GM18508 (cell line): ENCODE measurements at regions not wholly inside any gene's neighbourhood (a gene's known extent, or its start where the extent isn't known, plus 50 kb on each side); places are given as distances from the start of the nearest gene placed in this dataset.
"Not testable (repeated sequence)": the region's sequence is repeated elsewhere in the genome, so short reads cannot be mapped to it uniquely, and the experiment has no call there.

ENCODE experiments used
- ATAC-seq: cut with Tn5 transposase; IDR thresholded peaks from one replicate; pipeline ENCODE4 v1.9.1; 2021; ENCODE audit warnings: moderate number of reproducible peaks; ENCODE audit not compliant: insufficient read depth, unreplicated experiment

DNA sequence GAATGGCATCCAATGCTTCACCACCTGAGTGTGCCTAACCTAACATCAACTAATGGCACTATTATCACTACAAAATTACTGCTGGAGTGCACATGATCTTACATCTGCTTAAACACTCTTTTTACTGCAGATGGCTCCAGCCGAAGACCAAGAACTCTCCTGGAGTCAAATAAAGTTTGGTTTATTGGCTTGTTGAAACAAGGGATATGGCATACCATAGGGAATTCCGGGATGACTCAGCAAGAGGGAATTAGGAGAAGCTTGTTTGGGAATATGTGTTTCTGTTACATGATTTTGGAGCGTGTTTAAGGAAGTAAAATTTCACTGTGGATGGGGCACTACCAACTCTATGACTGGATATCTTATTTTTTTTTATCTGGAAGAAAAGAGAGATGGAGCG is 872.6 kb downstream of the DTWD2 start:
- ATAC-seq: no peak

DNA sequence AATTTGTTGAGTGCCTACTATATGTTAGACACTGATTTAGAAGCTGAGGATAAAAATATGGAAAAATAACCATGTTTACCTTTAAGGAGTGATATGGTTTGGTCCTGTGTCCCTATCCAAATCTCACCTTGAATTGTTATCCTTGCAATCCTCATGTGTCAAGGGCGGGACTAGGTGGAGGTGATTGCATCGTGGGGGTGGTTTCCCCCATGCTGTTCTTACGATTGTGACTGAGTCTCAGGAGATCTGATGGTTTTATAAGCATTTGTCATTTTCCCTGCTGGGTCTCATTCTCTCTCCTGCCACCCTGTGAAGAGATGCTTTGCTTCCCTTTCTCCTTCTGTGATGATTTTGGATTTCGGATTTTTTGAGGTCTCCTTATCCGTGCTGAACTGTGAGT is 876.4 kb downstream of the DTWD2 start:
- no peak for ATAC-seq

DNA sequence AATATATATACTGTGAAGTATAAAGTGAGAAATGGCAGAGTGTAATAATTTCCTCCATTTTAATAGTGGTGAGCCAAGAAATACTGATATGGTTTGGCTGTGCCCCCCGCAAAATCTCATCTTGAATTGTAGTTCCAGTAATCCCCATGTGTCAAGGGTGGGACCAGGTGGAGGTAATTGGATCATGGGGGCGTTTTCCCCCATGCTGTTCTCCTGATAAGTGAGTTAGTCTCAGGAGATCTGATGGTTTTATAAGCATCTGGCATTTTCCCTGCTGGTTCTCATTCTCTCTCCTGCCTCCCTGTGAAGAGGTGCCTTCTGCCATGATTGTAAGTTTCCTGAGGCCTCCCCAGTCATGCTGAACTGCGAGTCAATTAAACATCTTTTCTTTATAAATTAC is 881.1 kb downstream of the DTWD2 start:
- not testable (repeated sequence) for ATAC-seq

DNA sequence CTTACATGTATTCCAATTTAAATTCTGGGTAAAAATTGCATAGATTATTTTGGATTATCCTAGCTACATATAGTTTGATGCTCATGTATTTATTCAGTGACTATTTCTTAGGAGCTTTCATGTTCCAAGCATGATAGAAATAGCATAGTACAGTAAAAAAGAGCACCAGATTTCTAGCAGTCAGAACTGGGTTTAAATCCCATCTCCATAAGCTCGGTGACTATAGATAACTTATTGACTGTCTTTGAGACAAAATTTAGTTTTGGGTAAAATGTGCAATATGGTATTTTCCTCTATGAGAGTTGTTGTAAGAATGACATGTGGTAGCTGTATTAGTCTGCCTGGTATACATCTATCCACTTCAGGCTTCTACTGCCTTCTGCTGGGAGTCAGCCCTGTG is 889.6 kb downstream of the DTWD2 start:
- ATAC-seq: no peak

DNA sequence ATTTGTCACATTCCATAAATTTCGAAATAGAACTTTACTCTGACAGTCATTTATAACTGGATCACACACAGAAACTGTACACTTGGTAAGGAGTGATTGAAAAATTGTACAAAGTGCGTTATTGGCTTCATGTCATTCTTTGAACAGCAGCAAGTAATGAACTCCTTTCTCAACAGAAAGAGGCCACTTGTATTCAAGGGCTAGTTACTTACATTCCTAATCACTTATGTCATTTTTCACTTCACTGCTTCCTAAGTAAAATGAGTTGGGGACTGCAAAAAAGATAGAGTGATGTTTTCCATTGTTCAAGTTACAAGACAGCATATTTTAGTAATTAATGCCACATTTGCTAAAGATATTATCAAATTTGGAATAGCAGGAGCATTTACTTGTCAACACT is 893.2 kb downstream of the DTWD2 start:
- no peak for ATAC-seq

DNA sequence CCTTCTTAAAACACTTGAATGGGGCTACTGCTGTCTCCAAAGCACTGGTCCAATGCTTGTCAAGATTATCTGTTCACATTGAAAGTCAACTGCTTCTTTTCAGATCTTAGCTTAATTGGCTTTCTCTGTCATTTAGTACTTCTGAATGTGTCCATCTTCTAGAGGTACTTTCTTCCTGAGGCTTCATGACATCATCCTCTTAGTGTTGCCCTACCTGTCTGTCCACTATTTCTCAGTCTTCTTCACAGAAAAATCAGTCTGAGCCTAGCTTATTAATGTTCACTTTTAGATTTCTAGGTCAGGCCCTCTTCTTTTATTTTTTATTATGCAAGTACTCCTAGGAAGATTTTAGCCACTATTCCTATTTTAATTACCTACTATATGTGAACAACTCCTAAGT is 899.9 kb downstream of the DTWD2 start:
- ATAC-seq: no peak

DNA sequence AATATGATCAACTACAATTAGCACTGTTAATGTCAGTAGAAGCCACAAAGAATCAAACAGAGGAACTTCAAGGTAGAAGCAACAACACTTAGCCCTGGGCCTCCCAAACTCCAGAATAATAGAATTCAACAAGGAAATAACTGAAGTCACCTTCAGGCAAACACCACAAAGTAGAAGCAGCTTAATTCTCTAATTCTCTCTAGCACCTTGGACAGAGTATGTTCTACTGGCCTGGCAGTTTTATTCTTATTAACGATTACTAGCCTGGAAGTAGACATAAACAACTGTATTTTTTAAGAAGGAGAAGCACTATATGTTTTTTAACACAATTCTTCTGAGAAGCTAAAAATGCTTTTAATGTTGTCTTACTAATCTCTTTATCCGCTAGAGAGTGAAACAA is 911.9 kb downstream of the DTWD2 start:
- ATAC-seq: no peak

DNA sequence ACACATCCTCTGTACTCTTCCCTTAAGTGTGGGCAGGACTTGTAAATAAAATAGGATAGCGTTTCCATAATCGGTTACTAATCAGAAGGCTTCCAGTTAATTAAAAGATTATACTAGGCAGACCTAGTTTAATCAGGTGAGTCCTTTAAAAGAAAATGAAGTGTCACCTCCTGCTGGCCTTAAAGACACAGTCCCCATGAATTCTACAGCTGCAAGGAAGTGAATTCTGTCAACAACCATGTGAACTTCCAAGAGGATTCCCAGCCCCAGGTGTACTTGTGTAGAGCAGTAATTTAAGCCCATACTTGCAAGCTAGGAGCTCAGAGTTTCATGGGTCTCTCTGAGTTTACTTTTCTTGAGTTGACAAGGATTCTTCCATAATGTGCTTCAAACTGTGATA is 918.3 kb downstream of the DTWD2 start:
- no peak for ATAC-seq

DNA sequence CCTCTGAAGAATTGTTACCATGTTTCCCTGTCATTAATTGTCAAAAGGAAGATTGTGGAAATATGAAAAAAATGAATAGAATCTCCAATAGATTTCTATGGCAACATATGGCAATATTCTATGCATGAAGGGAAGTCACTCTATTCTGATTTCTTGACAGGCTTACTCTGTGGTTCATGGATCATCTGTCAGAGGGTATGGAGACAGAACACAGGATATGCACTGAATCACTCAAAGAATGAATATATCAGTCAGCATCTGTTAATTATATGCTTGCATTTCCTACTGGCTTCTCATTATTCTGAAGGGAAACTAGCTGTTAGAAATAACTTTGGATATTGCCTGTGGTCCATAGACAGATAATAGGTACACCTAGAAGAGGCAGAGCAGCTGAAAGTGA is 918.9 kb downstream of the DTWD2 start:
- ATAC-seq: no peak

DNA sequence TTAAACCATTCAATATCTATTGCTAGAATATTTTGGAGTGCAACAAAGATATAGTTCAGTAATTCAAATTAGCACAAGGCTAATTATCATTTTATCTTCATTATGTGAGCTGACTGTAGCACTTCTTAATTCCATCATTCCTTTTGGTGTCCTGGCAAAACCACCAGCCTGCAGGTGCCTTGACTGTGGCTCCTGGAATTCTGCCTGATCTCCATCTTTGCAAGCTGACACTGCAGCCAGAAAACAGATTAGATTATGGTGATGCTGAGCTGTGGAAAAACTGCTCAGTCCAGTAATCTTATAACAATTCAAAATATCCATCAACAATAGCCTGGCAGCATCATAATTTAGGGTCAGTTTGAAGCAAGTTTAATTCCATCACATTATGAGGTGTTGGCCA is 919.5 kb downstream of the DTWD2 start:
- no peak for ATAC-seq

DNA sequence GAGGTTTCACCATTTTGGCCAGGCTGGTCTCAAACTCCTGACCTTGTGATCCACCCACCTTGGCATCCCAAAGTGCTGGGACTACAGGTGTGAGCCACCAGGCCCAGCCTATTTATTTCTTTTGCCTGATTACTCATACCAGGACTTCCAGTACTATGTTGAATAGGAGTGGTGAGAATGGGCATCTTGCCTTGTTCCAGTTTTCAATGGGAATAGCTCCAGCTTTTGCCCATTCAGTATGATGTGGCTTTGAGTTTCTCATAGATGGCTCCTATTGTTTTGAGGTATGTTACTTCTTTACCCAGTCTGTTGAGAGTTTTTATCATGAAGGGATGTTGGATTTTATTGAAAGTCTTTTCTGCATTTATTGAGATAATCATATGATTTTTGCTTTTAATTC is 924.5 kb downstream of the DTWD2 start:
- not testable (repeated sequence) for ATAC-seq

DNA sequence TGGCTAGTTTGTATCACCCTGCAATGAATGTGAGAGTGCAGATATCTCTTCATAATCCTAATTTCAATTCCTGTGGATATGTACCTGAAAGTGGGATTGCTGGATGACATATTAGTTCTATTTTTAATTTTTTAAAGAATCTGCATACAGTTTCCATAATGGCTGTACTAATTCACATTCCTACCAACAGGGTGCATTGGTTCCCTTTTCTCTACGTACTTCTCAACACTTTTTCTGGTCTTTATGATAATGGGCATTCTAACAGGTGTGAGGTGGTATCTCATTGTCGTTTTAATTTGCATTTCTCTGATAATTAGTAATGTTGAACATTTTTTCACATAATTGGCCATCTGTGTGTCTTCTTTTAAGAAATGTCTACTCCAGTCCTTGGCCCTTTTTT is 927.5 kb downstream of the DTWD2 start:
- ATAC-seq: no peak

DNA sequence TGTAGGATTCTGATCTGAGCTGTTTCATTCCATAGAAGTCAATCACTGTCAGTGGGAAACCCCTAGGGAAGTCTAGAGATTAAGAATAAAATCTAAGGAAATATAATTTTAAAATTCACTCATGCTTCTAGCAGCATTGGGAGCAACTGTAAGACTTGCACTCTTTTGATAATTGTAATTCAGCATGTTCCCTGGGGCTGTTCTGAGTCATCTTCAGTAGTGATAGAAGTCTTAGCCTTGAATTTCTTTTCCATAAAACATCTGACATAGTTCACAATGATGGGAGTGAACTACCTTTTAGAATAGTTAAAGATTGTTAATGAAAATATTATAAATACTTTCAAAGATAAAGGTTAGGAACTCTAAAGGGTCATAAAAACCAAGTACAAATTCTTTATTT is 935.8 kb downstream of the DTWD2 start:
- no peak for ATAC-seq

DNA sequence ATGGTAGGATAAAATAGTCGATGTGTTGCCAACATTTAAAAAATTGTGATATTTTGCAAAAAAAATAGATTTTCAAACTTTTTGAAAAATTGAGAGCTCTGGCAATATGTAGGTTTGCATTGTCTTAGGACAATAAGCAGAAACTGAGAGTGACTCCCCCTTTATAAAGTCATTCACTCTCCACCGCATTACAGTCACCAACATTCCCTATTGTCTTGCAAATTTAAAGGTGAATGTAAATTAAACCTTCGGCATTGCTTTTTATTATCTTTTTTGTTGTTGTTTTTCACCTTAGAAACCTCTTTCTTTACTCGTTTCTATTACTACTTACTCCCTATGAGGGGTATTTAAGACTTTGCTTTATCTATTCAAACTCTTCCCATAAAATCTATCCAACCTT is 944.2 kb downstream of the DTWD2 start:
- ATAC-seq: no peak

DNA sequence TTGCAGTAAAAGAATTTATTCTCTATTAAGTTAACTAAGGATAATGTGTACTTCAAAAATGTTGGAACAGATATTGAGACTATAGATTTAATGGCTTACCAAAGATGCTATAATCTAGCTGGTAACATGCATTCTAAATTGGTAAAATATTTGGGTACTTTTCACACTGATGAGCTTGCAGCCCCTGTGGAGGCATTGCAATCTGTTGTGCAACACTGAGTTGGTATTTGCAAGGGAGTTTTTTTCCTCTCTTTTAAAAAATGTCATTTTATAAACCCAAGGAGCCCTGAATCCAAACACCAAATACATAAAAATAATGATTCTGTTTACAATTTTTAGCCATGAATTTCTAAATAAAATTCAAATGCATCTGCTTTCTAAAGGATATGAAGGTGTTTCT is 944.8 kb downstream of the DTWD2 start:
- ATAC-seq: no peak

DNA sequence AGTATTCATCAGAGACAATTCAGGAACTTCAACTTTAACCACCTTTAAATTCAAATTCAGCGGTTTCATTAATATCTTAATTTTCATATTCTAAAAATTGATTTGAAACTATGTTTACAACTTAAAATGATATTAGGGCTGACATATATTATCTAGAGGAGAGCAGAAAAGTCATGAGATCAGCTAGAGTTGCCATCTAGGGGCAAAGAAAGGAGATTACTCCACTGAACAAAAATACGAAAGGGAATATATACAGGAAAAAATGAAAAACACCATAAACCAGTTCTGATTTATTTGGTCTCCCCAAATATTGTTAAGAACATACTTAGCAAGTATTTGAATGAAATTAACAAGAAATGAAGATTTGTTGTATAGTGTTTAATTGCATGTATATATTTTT is 946.3 kb downstream of the DTWD2 start:
- no peak for ATAC-seq

DNA sequence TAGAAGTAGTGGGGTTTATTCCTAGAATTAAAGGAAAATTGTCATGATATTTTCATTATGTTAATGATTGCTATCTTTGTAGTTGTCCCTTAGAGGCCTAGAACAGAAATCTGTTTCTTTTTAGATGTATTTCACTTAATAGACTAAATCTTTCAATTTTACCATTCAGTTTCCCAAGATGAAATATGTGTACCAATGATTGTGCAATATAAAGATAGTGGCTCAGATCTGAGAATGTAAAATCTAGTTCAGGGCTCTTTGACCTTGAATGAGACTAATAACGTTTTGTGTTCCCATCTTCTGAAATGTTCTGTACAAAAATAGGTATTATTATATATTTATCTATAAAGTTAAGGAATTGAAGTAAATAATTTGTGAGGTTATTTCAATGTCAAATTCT is 947.9 kb downstream of the DTWD2 start:
- no peak for ATAC-seq

DNA sequence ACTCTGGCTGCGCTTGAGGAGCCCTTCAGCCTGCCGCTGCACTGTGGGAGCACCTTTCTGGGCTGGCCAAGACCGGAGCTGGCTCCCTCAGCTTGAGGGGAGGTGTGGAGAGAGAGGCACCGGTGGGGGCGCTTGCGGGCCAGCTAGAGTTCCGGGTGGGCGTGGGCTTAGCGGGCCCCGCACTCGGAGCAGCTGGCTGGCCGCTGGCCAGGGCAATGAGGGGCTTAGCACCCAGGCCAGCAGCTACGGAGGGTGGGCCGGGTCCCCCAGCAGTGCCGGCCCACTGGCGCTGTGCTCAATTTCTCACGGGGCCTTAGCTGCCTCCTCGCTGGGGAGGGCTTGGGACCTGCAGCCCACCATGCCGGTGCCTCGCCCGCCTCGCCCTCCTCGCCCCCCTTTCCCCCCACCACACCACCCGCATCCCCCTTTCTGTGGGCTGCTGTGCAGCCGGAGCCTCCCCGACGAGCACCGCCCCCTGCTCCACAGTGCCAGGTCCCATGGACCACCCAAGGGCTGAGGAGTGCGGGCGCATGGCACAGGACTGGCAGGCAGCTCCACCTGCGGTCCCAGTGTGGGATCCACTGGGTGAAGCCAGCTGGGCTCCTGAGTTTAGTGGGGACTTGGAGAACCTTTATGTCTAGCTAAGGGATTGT is 954.5 kb downstream of the DTWD2 start:
- ATAC-seq: no peak

DNA sequence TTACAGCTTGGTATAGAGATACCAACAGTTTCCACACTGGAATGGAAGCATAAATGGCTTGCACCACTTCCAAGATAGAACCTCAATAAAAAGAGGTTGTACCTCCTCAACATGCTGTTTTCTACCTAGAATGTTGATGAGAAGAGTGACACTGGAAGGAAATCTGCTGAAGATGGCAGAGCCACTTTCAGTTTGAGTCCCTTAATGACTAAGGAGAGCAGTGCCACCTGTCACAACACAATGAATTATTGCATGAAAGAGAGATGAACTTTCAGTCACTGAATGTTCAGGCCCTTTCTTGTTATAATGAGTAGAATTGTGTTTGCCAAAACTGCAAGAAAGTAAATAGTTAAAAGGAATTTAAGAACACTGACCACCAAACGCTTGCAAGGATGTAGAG is 958.5 kb downstream of the DTWD2 start:
- ATAC-seq: no peak

DNA sequence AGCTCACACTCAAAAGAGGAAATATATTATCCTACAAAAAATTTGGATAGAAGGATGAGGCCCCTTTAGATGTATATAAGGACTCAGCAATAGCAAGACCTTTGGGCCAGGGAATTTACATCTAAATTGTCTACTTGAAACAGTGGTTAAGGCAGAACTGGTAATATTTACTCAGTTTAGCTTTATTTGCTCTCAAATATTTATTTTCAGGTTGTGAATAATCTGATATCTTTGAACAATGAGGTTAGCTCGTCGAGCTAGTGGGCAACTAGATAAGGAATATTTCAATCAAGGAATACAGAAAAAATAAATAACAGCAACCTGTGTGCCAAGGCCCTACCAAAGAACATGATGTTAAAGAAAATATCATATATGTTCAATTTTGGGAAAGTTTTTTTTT is 966.3 kb downstream of the DTWD2 start:
- no peak for ATAC-seq

DNA sequence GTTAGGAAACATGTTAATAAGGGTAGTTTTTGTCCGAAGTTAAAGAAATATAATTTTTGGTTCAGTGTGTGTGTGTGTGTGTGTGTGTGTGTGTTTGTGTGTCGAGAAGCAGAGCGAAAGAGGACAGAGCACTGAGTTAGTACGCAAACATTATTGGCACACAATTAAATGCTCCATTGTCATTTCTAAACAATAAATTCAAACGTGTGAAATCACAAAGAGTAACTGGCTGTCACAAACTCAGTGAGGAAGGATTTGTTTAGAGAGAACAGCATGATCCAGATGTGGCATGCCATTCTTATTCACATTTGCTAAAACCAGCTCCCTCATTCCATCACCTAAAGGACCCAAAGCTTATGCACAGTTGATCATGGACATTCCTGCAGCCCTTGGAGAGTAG is 970.8 kb downstream of the DTWD2 start:
- no peak for ATAC-seq

DNA sequence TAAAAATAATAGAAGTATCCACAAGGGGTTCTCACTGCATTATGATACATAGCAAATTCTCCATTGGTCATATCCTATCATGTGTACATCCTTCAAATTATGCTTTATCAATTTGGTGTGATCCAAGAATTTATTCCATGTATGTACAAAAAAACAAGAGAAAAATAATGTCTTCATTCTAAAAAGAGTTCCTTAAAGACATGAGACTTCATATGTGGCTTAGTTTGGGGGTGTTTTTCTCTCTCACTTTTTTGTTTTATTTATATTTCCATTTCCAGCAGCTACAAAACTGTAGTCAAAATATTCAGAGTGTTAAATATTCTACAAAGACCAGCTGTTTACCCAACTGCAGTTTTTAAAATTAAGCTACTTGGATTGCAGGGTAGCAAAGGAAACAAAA is 972.0 kb downstream of the DTWD2 start:
- no peak for ATAC-seq

DNA sequence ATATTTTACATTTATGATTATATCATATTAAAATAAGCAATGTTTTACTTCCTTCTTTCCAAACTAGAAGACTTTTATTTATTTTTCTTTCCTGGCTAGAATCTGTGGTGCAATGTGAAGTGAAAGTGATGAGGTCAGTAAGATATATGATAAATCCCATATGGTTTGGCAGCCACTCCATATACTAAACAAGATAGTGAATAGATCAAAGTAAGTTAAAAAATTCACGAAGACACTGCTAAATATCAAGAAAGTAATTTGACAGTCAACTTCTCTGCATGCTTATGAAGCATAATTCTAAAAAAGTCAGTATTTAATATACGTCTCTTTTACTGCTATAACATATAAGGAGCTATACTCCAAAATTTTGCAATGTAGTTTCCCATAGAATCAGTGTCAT is 972.8 kb downstream of the DTWD2 start:
- ATAC-seq: no peak
